B cell (primary cell): ENCODE measurements at regions not wholly inside any gene's neighbourhood (a gene's known extent, or its start where the extent isn't known, plus 50 kb on each side); places are given as distances from the start of the nearest gene placed in this dataset.

ENCODE experiments used
- CTCF ChIP-seq: fragments of 200-600 bp; IDR thresholded peaks from one replicate; pipeline ENCODE4 v1.8.0; 2022; ENCODE audit warnings: antibody characterized with exemption, mild to moderate bottlenecking
- EZH2 ChIP-seq: IDR thresholded peaks from 2 replicates; pipeline ENCODE4 v1.6.1; 2012; ENCODE audit warnings: borderline replicate concordance, low read depth, mild to moderate bottlenecking, moderate library complexity, low read length; ENCODE audit not compliant: insufficient read depth, poor library complexity, severe bottlenecking

DNA sequence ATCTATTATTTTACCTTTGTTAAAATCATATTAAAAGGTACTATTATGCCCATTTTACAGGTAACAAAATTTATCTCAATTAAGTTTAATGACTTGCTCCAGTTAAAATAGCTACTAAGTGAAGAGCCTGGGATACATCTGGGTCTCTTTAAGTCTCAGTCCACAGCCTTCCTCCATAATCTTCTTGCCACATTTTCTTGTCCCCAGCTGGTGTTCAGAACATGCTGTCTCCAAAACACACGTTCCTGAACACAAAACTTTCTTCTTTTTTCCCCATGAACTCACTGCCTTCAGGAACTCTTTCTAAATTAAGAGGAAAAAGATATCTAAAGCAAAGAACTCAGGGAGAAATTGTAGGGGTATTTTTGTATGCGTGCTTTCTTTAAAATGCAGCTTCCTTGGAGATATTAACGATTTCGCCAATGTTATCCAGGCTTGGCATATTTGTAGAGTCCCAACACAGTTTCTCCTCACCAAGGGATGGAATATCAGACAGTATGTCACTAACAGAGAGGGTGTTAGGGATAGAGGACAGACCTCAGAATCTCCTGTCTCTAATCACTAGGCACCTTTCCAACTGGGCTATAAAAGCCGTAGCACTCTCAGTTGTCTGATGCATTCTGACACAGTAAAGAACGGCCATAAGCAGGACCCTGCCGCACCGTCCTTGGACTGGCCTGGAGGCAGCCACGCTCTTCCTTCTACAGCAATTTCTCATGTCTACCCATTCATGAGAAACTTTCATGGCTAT is 232.8 kb upstream of the BLID start:
- no peak for TF ChIP-seq CTCF
- TF ChIP-seq EZH2: no peak
